MV-4-11 (cell line): ENCODE measurements at regions not wholly inside any gene's neighbourhood (a gene's known extent, or its start where the extent isn't known, plus 50 kb on each side); places are given as distances from the start of the nearest gene placed in this dataset.
"Not testable (repeated sequence)": the region's sequence is repeated elsewhere in the genome, so short reads cannot be mapped to it uniquely, and the experiment has no call there.

ENCODE experiments used
- DNase-seq: peaks from one replicate; lab custom pipeline; 2025; lab: John Stamatoyannopoulos, UW

DNA sequence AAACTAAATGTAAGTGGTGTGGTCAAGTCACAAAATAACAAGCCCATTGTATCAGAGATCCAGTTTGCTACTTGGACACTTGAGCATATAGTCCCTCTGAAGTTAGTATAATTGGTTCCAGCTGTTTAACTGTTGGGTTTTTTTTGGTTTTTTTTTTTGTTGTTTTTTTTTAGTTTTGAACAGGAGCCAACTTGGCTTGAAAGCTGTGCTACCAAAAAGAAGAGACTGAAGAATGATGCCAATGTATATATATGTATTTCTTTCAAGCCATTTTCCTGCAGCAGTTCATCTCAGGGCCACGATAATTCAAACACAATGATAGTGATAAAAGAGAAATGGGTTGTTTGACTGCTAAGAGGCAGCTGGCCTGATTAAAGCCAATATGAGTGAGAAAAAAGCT lies 138.3 kb downstream of the PCDH18 start:
- no peak for DNase-seq

DNA sequence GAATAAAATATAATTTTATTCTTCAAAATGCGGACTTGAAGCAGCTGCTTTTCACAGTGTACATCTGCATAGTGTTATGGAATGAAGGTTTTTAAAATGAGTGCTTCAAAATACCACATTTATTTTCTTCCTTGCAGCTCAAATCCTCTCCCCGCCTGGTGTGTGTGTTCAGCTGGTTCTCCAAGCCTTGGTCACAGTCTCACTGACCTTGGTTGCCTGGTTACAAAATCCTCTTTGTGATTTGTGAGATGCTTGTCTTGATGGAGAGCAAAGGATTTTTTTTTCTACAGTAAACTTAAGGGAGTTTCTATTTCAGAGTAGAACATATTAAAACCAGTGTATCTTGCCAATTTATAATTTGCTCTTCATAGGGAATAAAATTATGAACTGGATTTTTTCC lies 139.2 kb downstream of the PCDH18 start:
- DNase-seq: no peak

DNA sequence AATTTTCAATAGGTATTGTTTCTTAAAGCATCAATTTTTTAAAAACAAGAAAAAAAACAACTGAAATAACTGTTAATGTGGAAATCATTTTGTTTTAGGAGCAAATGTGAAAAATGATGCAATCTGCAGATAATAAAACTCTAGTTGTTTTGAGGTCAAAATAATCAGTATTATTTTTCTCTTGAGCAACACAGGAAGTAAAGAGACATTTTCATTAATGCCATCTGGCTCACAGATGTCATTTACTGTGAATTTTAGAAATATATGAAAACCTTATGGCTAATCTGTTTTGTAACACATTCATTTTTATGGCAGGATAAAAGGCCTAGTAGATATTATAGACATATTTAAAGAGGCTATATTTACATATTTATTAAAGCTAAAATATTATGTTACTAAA lies 141.6 kb downstream of the PCDH18 start:
- no peak for DNase-seq

DNA sequence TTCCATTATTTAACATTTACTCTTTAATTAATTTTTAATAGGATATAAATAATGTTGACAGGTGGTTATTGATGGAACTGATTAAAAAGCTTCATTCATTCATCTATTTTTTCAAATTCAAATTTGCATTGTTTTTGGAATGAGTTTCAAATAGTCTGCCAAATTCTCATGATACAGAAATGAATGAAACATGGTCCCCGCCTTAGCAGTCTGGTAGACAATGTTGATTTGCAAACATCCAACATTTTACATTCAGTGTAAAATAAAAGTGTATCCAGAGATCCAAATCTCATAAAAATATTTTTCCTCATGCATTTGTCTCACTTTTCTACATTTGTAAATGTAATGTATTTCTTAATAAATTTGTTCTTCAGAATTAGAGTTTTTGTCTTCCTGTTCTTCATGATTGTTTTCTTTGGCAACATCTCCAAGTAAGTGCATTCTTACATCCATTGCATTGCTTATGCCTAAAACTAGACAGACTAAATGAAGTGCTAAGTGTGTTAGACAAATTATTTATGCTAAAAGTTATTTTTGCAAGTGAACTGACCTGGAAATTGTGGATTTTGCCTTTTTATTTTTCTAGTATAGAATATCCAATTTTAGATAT lies 142.3 kb downstream of the PCDH18 start:
- no peak for DNase-seq

DNA sequence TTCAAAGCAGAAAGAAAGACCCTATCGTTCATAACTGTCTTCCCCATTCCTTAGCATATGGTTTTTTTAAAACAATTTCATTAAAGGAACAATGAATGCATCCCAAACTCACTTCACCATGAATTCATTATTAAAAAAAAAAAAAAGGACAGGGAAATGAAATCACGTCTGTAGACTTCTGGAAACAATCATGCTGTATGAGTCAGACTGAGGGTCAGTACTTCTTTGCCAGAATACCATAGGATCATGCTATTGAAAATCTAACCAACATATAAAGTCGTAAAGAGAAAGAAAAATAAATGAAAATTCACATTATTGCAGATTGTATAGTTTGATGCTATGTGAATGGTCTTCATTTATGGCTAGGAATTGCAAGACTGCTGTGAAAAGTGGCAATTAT lies 144.4 kb downstream of the PCDH18 start:
- no peak for DNase-seq

DNA sequence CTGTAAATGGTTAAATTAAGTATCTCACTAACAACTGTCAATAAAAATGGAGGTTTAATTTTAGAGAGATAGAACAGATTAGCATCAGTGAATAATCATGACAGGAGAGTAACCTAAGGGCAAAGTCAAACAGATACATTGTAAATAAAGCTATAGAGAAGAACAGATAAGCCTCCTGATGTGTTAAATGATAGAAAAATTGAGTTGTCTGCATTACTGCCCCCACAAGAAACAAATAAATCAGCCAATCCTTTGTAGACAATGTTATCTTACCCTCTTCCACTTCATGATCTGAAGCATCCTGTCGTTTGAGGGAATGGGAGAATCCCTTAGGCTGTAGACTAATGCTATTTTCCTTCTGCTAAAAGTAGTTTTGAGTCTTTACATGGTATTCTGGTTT lies 147.8 kb downstream of the PCDH18 start:
- DNase-seq: no peak

DNA sequence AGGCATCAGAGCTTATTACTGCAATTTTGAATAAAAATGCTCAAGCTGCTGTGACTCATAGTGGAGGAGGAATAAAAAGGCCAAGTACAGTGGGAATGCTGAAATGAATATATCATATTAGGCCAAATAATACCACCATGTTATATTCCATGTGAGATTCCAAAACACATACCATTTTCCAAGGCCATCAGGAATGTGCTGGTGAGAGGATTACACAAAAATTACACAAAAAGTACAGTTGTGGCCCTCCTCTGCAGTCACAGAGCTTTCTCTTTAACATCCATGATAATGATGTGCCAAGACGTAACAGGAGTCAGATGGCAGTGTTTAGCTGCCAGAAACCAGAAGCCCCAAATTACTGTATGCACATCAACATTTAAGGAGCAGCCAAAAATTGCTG lies 153.5 kb downstream of the PCDH18 start:
- no peak for DNase-seq

DNA sequence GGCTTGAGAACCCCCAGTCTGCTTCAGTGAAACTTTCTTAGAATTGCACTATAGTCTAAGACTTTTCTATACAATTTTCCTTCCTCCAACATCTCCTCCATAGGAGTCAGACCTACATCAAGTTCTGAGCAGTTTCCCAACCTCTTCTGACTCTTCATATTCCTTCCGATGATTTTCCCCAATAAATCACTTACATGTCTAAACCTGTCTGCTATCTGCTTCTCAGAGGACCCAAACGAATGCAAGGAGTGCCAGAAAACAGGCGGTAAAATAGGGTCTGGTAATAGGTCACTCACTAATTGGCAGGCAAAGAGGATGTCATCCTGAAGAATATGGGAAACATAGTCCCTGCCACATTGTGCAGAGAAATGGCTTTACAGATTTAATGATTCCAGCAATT lies 153.9 kb downstream of the PCDH18 start:
- no peak for DNase-seq

DNA sequence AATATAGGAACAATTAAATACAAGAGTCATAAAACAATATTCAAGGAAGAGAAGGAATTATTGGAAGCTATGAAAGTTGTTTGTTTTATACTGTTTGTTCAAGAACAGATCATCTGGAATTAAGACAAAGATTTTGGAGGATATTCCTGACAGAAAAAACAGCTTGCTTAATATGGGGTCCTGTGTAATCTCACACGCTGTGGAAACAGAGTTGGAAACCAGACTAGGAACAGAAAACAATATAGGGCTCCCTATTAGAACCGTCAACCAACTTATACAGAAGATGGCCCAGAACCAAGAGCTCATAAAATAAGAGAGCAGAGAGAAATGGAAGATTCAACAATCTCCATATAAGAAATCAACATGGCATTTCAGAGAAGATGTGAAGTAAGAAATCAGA lies 156.0 kb downstream of the PCDH18 start:
- DNase-seq: no peak

DNA sequence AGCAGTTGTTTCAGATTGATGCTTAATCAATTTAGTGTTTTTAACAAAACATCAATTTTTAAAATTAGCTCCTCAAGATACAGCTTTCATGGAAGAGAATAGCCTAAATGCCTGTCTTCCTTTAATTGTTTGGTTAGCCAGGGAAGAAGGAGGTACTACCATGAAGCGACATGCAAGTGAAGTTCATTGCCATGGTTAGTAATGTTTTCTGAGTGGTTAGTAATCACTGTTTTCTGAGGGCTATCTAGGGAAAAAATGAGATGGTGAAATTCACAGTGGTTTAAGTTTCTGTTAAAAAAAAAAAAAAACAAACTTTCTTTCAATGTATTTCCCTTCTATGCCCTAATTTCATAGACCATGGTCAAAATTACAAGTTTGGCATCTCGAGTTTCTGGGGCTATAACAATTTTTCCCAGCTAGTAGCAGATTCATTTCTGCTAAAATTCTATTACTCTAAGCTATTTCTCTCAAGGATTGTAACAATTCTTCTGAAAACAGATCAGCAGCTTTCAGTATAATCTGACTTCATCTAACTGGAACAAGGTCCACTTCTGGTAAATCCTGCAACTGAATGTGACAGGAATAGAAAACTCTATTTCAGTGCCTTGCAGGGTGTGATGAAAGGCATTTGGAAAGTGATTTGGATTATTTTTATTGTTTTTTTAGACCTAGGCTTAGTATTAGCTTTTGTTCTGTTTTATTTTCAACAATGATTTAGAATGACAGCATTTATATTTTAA lies 157.0 kb downstream of the PCDH18 start:
- DNase-seq: no peak

DNA sequence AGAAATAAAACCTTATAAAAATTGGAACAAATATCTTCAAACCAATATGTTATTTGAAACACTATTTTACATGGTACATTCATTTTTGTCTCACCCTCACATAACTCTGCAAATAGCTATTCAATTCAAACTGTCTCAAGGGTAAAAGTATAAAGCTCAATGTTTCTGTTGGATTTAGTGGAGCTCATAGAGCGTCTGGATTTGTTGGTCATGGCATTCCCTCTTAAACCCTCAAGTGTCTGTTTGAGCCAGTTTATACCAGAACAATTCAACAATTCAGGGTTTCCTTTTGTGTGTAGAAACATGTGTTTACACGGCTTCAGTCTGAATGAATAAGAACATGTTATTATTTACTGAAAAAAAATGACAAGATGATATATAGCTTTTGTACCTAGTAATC lies 161.6 kb downstream of the PCDH18 start:
- DNase-seq: no peak

DNA sequence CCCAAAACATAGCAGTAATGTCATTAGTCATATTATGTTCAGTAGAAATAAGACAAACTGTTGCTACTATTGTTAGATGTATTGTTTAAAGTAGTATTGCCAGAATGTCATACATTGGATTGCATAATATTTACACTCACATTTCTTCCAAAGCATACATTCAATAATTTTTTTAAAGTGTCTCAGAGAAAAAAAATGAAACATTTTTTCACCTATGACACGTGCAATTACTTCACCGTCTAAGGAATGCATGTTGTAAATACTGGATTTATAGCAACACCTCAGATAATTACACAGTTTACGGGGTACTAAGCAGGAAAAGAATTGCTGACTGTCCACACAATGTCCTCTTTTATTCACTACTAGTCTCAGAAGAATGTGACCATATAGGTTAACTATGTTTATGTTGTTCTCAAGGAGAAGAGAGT lies 162.1 kb downstream of the PCDH18 start:
- DNase-seq: no peak

DNA sequence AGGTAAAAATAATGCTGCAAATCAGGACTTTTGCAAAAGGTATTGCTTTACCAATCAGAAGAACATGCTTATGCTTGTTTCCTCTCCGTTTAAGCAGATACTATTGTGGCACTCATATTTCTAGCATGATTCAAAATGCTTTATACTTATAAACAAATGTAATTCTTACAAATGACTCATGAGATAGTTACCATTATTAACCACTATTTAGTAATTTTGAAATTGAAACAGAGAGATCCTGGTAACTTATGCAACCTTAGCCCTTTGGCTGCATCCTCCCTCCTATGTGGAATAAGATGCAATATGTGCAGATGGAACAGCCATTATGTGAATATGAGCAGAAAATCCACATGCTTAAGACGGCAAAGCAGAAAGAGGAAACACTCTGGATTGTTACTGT lies 164.7 kb downstream of the PCDH18 start:
- DNase-seq: no peak

DNA sequence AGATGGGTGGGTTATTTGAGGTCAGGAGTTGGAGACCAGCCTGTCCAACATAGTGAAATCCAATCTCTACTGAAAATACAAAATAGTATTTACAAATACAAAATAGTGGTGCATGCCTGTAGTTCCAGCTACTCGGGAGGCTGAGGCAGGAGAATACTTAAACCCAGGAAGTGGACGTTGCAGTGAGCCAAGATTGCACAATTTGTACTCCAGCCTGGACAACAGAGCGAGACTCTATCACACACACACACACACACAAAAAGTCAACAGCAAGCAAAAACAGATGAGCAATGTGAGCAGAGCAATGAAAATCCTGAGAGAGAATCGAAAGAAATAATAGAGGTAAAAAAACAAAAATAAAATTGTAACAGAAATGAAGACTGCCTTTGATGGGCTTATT lies 168.8 kb downstream of the PCDH18 start:
- no peak for DNase-seq

DNA sequence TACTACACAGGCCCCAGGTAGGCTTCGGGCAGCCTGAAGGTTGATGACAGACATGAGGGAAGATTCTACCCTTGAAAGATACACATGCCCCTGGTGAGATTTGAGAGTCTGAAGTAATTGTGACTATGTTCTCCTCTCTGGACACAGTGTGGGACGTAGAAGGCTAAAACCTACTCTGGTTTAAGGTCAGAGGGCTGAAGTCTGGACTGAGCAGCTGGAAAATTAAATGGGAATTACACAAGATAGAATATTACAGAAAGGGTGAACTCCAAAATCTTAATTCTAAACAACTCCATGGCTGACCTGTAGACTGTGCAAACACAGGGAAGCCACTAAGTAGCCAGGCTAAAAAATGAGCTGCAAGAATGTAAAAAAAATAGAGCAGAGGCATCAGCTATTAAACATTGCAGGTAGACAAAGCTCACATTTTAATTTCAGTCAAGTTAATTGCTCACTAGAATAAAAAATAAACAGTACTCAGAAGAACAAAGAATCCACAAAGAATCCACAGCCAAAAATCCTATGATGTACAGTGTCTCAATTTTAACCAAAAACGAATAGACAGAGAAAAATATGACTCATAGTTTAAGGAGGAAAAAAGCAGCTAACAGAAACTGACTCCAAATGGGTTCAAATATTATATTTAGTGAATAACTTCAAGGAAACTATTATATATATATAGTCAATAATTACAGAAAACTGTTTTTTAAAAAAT lies 170.4 kb downstream of the PCDH18 start:
- DNase-seq: no peak

DNA sequence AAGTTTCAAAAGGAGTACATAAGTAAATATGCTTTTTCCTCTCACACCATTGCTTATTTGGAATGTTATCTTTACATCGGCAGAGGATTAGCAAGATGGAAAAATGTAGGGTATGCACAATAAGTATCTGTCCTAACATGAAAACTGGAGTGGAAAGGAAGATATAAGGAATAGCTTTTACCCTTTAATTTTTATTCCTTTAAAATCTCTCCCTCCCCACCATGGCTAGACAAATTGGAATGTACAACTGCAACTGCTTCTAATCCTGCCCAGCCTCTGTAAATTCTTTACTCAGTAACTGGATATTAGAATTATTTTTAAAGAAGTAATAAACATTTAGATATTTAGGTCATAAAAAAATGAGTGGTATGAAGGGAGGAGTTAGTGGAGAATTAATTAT lies 171.5 kb downstream of the PCDH18 start:
- DNase-seq: no peak

DNA sequence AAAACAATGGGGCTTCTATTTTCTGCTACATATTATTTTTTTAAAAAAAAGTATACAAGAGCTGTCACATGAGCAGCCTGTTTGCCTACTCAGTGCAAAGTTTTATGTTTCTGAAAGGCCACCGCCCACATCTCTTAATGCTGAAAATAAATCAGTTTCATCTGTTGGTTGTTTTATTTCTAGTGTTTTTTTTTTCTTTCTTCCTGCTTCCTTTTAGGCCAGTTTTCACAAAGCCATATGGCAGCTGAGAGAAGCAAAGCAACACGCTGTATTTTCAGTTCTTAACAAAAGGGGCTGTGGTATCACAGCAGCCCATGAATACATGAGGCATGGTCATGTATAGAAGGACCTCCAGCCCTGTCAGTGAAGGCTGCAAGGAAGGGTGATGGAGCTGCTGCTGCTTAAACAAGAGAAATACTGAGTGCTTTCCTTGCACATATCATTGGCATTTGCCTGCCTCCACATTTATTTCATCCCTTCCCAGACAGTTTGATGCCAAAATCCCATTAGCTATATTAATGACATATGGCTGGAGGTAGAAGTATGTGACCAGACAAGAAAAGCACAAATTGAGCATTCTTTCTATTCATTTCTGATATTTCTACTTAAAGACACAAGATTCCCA lies 172.5 kb downstream of the PCDH18 start:
- no peak for DNase-seq

DNA sequence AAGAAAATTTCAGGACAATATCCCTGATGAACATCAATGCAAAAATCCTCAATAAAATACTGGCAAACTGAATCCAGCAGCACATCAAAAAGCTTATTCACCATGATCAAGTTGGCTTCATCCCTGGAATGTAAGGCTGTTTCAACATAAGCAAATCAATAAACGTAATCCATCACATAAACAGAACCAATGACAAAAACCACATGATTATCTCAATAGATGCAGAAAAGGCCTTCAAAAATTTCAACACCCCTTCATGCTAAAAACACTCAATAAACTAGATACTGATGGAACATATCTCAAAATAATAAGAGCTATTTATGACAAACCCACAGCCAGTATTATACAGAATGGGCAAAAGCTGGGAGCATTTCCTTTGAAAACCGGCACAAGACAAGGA lies 177.7 kb downstream of the PCDH18 start:
- DNase-seq: not testable (repeated sequence)

DNA sequence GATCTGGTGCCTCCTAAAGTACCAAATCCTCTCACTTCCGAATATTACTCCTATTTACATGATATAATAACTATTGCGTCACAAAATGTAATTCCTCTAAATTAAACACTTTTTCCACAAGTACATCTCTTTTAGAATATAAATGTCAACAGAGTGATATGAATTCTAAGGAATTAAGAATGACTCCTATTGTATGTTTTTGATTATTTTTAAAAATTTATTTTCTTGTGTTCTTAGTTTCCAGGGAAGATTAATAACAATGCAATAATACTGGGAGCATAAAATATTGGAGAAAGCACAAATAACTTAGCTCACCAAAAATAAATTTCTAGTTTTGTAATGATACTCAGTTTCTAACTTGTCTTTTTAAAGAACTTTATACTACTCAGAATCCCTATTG lies 184.9 kb downstream of the PCDH18 start:
- no peak for DNase-seq

DNA sequence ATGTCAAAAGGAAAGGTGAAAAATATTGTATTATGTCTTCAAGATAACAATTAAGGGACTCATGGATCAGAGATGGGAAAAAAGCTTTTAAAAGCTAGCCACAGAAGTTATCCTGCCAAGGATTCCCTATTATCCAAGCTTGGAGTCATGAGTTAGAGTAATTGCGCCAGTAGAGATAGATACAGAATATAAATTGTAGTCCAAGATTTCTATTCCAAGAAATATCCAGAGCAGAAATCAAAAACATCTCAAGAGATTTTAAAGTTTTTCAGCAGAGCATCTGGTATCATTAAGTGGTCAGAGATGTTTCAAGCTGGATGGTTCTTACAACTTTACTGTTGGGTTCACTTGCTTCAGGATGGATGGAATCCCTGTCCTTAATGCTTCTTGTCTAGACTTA lies 186.7 kb downstream of the PCDH18 start:
- no peak for DNase-seq

DNA sequence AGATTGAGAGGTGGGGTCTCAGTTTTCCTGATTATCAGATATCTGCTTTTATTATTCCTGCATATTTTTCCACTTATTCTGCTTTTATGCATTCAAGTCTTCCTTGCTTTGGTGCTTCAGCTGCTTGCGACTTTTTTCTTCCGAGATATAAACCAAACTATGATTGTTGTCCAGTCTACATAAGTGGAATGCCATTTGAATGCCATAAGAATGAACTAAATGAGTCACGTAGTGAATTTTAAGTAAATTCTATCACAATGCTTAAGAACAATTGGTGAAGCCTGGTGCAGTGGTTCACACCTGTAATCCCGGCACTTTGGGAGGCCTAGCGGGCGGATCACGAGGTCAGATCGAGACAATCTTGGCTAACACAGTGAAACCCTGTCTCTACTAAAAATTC lies 189.1 kb downstream of the PCDH18 start:
- DNase-seq: no peak

DNA sequence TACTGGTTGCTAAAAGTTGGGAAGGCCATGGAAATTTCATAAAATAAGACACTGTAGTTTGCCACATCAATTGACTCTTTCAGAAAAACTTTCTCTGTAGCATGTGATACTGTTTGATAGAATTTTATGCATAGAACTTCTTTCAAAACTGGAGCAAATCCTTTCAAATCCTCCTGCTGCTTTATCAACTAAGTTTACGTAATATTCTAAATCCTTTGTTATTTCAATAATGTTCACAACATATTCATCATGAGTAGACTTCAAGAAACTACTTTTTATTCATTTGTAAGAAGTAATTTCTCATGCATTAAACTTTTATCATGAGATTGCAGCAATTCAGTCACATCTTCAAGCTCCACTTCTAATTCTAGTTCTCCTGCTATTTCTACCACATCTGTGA lies 199.3 kb downstream of the PCDH18 start:
- no peak for DNase-seq

DNA sequence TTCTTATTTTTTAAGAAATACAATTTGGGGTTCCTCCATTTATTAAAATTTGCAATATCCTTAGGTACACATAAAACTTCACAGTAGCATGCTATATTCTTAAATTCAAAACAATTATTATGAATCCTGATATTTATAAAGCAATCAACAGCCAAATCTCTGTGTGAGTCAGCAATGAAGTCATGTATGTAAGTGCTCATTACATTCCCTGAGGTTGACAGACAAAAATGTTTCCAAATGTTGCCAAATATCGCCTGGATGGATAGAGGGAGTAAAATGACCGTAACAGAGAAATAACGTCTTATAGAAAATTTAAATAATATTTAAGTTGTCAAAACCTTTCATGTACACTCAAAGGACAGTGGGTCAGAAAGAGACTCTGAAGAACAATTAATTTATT lies 220.0 kb downstream of the PCDH18 start:
- no peak for DNase-seq
